Neural progenitor cell (in vitro differentiated cells): ENCODE measurements at regions not wholly inside any gene's neighbourhood (a gene's known extent, or its start where the extent isn't known, plus 50 kb on each side); places are given as distances from the start of the nearest gene placed in this dataset.

Experiments
- DNase-seq: peaks from one replicate; pipeline ENCODE4 v3.0.0-alpha.2; 2016; ENCODE audit warnings: low spot score
- H2AFZ ChIP-seq: fragments of 200-600 bp; sonication (generic); replicated peaks from 2 replicates; pipeline ENCODE4 v1.6.1; 2016; ENCODE audit warnings: antibody characterized with exemption
- H3F3A ChIP-seq: fragments of 200-600 bp; sonication (generic); 2 replicates; pipeline ENCODE4 v1.6.1; 2016; ENCODE audit warnings: antibody characterized with exemption, low read depth
- H3K27ac ChIP-seq: fragments of 200-600 bp; sonication (generic); 2 replicates; pipeline ENCODE4 v1.5.1; 2016; ENCODE audit warnings: mild to moderate bottlenecking
- H3K27me3 ChIP-seq: fragments of 200-600 bp; sonication (generic); 2 replicates; pipeline ENCODE4 v1.6.1; 2016; ENCODE audit warnings: mild to moderate bottlenecking, moderate library complexity
- H3K36me3 ChIP-seq: fragments of 200-600 bp; sonication (generic); 2 replicates; pipeline ENCODE4 v1.5.1; 2016
- H3K4me1 ChIP-seq: fragments of 200-600 bp; sonication (generic); 2 replicates; pipeline ENCODE4 v1.6.1; 2016; ENCODE audit warnings: mixed run types
- H3K4me2 ChIP-seq: fragments of 200-600 bp; sonication (generic); 2 replicates; pipeline ENCODE4 v1.6.1; 2016
- H3K4me3 ChIP-seq: fragments of 200-600 bp; sonication (generic); 2 replicates; pipeline ENCODE4 v1.5.1; 2016
- H3K79me2 ChIP-seq: fragments of 200-600 bp; sonication (generic); 2 replicates; pipeline ENCODE4 v1.6.1; 2016; ENCODE audit warnings: low read depth
- H3K9ac ChIP-seq: fragments of 200-600 bp; sonication (generic); 2 replicates; pipeline ENCODE4 v1.6.1; 2016
- H3K9me3 ChIP-seq: fragments of 200-600 bp; sonication (generic); 2 replicates; pipeline ENCODE4 v1.5.1; 2016; ENCODE audit warnings: low read depth
- H4K20me1 ChIP-seq: fragments of 200-600 bp; sonication (generic); 2 replicates; pipeline ENCODE4 v1.6.1; 2016; ENCODE audit warnings: low read depth
- H3K27ac Mint-ChIP-seq: 3 replicates; pipeline ENCODE4 v1.8.0; 2021; ENCODE audit warnings: mixed read lengths
- H3K27me3 Mint-ChIP-seq: 2 replicates; pipeline ENCODE4 v1.8.0; 2022; ENCODE audit warnings: low read depth, mild to moderate bottlenecking, inconsistent platforms, moderate library complexity, mixed read lengths; ENCODE audit not compliant: insufficient read depth
- H3K36me3 Mint-ChIP-seq: 3 replicates; pipeline ENCODE4 v1.8.0; 2021; ENCODE audit warnings: mixed read lengths
- H3K4me1 Mint-ChIP-seq: 3 replicates; pipeline ENCODE4 v1.8.0; 2021; ENCODE audit warnings: mixed read lengths
- H3K4me3 Mint-ChIP-seq: 3 replicates; pipeline ENCODE4 v1.8.0; 2021; ENCODE audit warnings: mild to moderate bottlenecking, moderate library complexity, mixed read lengths
- H3K9me3 Mint-ChIP-seq: 3 replicates; pipeline ENCODE4 v1.8.0; 2020; ENCODE audit warnings: mixed read lengths
- CTCF ChIP-seq: fragments of 200-600 bp; sonication (generic); IDR thresholded peaks from 2 replicates; pipeline ENCODE4 v1.5.1; 2017; ENCODE audit warnings: antibody characterized with exemption, mild to moderate bottlenecking
- EZH2 ChIP-seq: fragments of 200-600 bp; sonication (generic); IDR thresholded peaks from 2 replicates; pipeline ENCODE4 v1.6.1; 2017; ENCODE audit warnings: antibody characterized with exemption, mild to moderate bottlenecking, moderate library complexity
- EZH2phosphoT487 ChIP-seq: fragments of 200-600 bp; sonication (generic); IDR thresholded peaks from 2 replicates; pipeline ENCODE4 v1.6.1; 2017; ENCODE audit warnings: antibody characterized with exemption

GRCh38 chr3:110647586-110647985 lies 424.0 kb upstream of the NECTIN3 start:
- no peak for DNase-seq
- Histone ChIP-seq H3K4me1 (peaks cover 6% of the 10 kb centered on the region), H3K9ac (no peak overlapping the region), H3K27ac (no peak overlapping the region), H3K27me3 (no peaks in the 10 kb centered on the region), H2AFZ (no peak overlapping the region), H3F3A (no peaks in the 10 kb centered on the region), H3K9me3 (no peaks in the 10 kb centered on the region), H3K4me2 (no peak overlapping the region), H3K4me3 (no peak overlapping the region), H4K20me1 (no peaks in the 10 kb centered on the region), H3K36me3 (no peaks in the 10 kb centered on the region), H3K79me2 (no peaks in the 10 kb centered on the region)
- Mint-ChIP-seq H3K27me3 (no peaks in the 10 kb centered on the region), H3K36me3 (no peaks in the 10 kb centered on the region), H3K4me3 (no peak overlapping the region), H3K9me3 (peaks cover 2% of the 10 kb centered on the region), H3K27ac (no peak overlapping the region), H3K4me1 (peaks cover 3% of the 10 kb centered on the region)
- TF ChIP-seq EZH2phosphoT487 (no peak), CTCF (no peak), EZH2 (no peak)

GRCh38 chr3:110650741-110651140 lies 420.9 kb upstream of the NECTIN3 start:
- Mint-ChIP-seq H3K9me3 (no peaks in the 10 kb centered on the region), H3K27me3 (peaks cover 3% of the 10 kb centered on the region), H3K4me1 (peaks cover 3% of the 10 kb centered on the region), H3K36me3 (no peaks in the 10 kb centered on the region), H3K4me3 (no peak overlapping the region), H3K27ac (no peak overlapping the region)
- Histone ChIP-seq H3K9me3 (no peaks in the 10 kb centered on the region), H3K27me3 (no peaks in the 10 kb centered on the region), H3K27ac (no peak overlapping the region), H3K4me3 (no peak overlapping the region), H3K79me2 (no peaks in the 10 kb centered on the region), H4K20me1 (no peaks in the 10 kb centered on the region), H3K4me1 (peaks cover 6% of the 10 kb centered on the region), H3K9ac (no peak overlapping the region), H2AFZ (no peak overlapping the region), H3K36me3 (no peaks in the 10 kb centered on the region), H3F3A (no peaks in the 10 kb centered on the region), H3K4me2 (no peak overlapping the region)
- no peak for TF ChIP-seq EZH2phosphoT487
- TF ChIP-seq EZH2 = no peak
- TF ChIP-seq CTCF = no peak
- no peak for DNase-seq

- TF ChIP-seq EZH2phosphoT487 (no peak), CTCF (no peak), EZH2 (no peak)
- peaks cover 3% of the 10 kb centered on the region for H3K27me3 Mint-ChIP-seq
- H3K9ac ChIP-seq = no peak overlapping the region
These were observed 416.6 kb upstream of the NECTIN3 start for GRCh38 chr3:110654843-110655502.

More at GRCh38 chr3:110654843-110655502, 416.6 kb upstream of the NECTIN3 start:
- no peak overlapping the region for H3K4me3 Mint-ChIP-seq
- Histone ChIP-seq H3K4me2 (no peak overlapping the region), H3K4me1 (peaks cover 6% of the 10 kb centered on the region), H3K27ac (no peak overlapping the region), H2AFZ (no peak overlapping the region), H4K20me1 (no peaks in the 10 kb centered on the region), H3K4me3 (no peak overlapping the region), H3K36me3 (no peaks in the 10 kb centered on the region), H3K27me3 (no peaks in the 10 kb centered on the region), H3F3A (no peaks in the 10 kb centered on the region), H3K79me2 (no peaks in the 10 kb centered on the region), H3K9me3 (no peaks in the 10 kb centered on the region)
- no peaks in the 10 kb centered on the region for H3K36me3 Mint-ChIP-seq
- no peaks in the 10 kb centered on the region for H3K9me3 Mint-ChIP-seq
- no peak overlapping the region for H3K27ac Mint-ChIP-seq
- peaks cover 3% of the 10 kb centered on the region for H3K4me1 Mint-ChIP-seq
- DNase-seq = no peak
